IPS-20b (cell line): ENCODE measurements at regions not wholly inside any gene's neighbourhood (a gene's known extent, or its start where the extent isn't known, plus 50 kb on each side); places are given as distances from the start of the nearest gene placed in this dataset.
A peak's percentile ranks its signal among the peaks of the same experiment; 100 is the strongest.

ENCODE experiments used
- H3K27ac ChIP-seq: one replicate; pipeline ENCODE4 v1.5.1; 2013; ENCODE audit warnings: low read length
- H3K27me3 ChIP-seq: 2 replicates; pipeline ENCODE4 v1.6.1; 2013; ENCODE audit warnings: mild to moderate bottlenecking, low read length, inconsistent platforms; ENCODE audit not compliant: insufficient read depth
- H3K36me3 ChIP-seq: 2 replicates; pipeline ENCODE4 v1.6.1; 2013; ENCODE audit warnings: low read depth, mild to moderate bottlenecking, inconsistent platforms, low read length, moderate library complexity; ENCODE audit not compliant: insufficient read depth
- H3K4me1 ChIP-seq: 2 replicates; pipeline ENCODE4 v1.6.1; 2013; ENCODE audit warnings: mild to moderate bottlenecking, control low read depth, inconsistent platforms, low read length, moderate library complexity; ENCODE audit not compliant: insufficient read depth
- H3K4me3 ChIP-seq: 2 replicates; pipeline ENCODE4 v1.5.1; 2013; ENCODE audit warnings: mild to moderate bottlenecking, low read length, inconsistent platforms
- H3K9ac ChIP-seq: 2 replicates; pipeline ENCODE4 v1.6.1; 2013; ENCODE audit warnings: low read depth, mild to moderate bottlenecking, inconsistent platforms, low read length, moderate library complexity
- H3K9me3 ChIP-seq: 2 replicates; pipeline ENCODE4 v1.6.1; 2013; ENCODE audit warnings: mild to moderate bottlenecking, low read depth, low read length, inconsistent platforms; ENCODE audit not compliant: insufficient read depth

DNA sequence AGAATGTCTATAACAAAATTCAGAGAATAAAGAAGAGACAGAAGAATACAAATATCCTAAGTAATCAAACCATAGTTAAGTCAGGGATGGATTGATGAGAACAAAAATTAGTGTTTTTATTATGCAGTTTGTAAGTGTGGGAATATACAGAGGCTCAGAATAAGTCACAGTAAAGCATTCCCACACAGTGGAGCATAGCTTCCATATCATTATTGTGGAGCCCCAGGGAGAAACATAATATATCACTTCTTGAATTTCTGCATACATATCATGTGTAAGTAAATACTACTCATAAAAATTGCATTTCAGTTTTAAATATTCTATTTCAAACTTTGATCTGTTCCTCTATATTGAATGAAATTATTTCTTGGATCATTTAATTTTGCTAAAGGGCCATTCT, 790.4 kb downstream of the PLA2G4A start:
- no peaks in the 10 kb centered on the region for H3K36me3 ChIP-seq
- H3K4me3 ChIP-seq, result no peak overlapping the region
- peaks cover 19% of the 10 kb centered on the region for H3K9me3 ChIP-seq
- H3K27ac ChIP-seq, result no peak overlapping the region
- no peaks in the 10 kb centered on the region for H3K27me3 ChIP-seq
- H3K9ac ChIP-seq, result no peak overlapping the region
- peaks cover 7% of the 10 kb centered on the region; the same call in 1 of the 2 replicates for H3K4me1 ChIP-seq

DNA sequence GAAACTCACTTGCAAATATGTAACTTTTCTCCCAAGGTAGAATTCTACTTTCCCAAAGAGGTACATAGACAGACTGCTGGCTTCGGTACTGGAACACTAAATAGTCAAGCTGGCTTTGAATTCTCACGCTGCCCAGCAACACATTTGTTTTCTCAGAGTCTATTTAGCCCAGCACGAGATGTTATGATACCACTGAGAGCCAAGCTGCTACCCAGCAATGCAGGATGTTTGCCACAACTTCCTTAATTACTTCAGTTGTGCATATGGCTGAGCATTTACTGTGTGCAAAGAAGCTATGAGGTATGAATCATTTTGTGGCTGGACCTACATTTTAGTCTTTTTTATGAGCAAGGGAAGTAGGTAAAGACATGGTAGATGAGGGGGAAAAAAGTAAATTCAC, 793.2 kb downstream of the PLA2G4A start:
- Histone ChIP-seq H3K27me3 (no peaks in the 10 kb centered on the region), H3K27ac (no peak overlapping the region), H3K36me3 (no peaks in the 10 kb centered on the region), H3K4me3 (no peak overlapping the region), H3K9ac (no peak overlapping the region), H3K9me3 (peaks cover 7% of the 10 kb centered on the region; the same call in 1 of the 2 replicates), H3K4me1 (peaks cover 26% of the 10 kb centered on the region; the same call in 1 of the 2 replicates)

DNA sequence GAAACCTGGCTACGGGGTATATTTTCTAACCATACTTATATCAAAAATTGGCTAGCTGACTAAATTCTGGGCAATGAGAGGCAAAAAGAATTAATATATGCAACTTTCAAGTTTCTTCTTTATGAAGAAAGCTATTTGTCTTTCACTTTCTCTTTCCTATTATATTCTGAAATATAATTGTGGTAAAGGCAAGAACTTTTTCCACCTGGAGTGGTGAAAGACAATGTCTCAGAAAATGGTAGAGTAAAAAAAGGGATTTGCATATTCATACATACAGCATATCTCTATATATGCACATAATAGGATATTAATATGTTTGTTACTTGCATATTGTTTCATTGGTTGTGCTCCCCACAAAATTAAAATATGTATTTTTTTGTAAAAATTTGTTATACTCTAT, 793.8 kb downstream of the PLA2G4A start:
- H3K36me3 ChIP-seq, result no peaks in the 10 kb centered on the region
- H3K27me3 ChIP-seq, result no peaks in the 10 kb centered on the region
- H3K27ac ChIP-seq, result peak overlapping the region; percentile 38
- H3K9me3 ChIP-seq, result peaks cover 7% of the 10 kb centered on the region; the same call in 1 of the 2 replicates
- no peak overlapping the region for H3K4me3 ChIP-seq
- H3K4me1 ChIP-seq, result peaks cover 26% of the 10 kb centered on the region; the same call in 1 of the 2 replicates
- no peak overlapping the region for H3K9ac ChIP-seq

DNA sequence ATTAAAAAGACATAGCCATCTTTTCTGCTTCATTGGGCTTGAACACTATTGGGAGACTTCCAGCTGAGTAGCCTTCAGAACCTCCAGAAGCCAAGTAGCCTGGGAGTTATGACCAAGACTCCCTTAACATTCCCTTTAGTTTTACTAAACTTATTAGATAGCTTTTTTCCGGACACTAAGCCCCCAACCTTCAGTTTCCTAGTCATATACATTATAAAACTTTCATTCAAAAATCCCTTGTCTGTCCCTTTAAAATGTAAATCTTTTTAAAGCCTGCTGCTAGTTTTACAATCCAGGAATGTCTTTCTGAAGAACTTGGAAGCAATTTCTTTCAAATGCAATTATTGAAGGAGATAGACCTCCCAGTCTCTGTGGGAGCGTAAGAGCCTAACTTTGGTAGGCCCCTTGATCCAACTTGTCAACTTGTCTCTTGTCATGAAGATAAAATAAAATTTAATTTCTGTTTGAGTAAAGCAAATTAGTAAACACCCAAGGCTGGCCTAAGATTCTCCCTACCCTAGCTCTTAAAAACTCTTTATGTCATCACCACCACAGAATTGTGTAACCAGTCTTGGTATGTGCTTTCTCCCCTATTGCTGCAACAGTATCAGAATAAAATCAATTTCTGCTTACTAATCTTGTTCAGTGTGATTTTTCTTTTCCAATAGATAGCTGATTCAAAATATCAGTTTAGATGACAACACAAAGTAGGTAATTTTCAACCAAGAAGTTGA, 796.2 kb downstream of the PLA2G4A start:
- peak overlapping the region; percentile 55 for H3K27ac ChIP-seq
- no peaks in the 10 kb centered on the region for H3K36me3 ChIP-seq
- no peak overlapping the region; the same call in 1 of the 2 replicates for H3K9ac ChIP-seq
- H3K4me1 ChIP-seq, result peaks cover 26% of the 10 kb centered on the region; the same call in 1 of the 2 replicates
- peak overlapping the region; percentile 31; the same call in 1 of the 2 replicates for H3K4me3 ChIP-seq
- peaks cover 5% of the 10 kb centered on the region for H3K9me3 ChIP-seq
- no peaks in the 10 kb centered on the region for H3K27me3 ChIP-seq

DNA sequence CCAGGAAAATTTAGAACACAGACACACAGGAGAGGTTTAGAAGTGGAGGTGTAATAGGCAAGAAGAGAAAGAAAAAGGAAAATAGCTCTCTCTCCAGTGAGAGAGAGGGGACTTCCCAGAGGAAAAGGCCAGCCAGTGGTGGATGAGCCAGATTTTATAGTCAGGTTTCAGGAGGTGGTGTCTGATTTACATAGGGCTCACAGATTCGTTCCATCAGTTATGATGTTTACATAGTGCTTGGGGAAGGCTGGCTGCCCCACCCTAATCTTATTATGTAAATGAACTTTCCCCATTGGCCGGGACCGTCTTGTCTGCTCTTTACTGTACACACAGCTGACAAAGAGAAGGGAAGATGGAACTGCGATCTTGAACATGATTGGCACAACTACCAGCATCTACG, 797.3 kb downstream of the PLA2G4A start:
- Histone ChIP-seq H3K9me3 (peaks cover 15% of the 10 kb centered on the region), H3K4me1 (peaks cover 26% of the 10 kb centered on the region; the same call in 1 of the 2 replicates), H3K4me3 (no peak overlapping the region; the same call in 1 of the 2 replicates), H3K9ac (no peak overlapping the region; the same call in 1 of the 2 replicates), H3K27me3 (no peaks in the 10 kb centered on the region), H3K36me3 (no peaks in the 10 kb centered on the region; the same call in 1 of the 2 replicates), H3K27ac (peak overlapping the region; percentile 35)

DNA sequence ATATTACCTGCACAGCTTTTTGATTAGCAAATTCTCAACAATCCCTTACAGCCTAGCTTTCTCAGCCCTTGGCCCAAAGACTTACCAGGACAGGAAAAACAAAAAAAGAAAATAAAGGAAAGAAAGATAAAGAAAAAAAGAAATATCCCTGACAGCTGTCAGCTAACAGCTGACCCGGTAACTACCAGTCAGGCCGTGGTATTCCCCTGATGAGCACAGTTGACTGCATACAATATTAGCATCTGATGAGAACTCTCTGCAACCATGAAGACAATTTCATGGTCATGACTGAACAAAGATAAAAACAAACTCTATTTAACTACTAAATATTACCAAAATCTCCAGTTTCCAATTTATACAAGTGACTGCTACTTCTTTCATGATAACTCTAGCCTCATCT, 798.8 kb downstream of the PLA2G4A start:
- Histone ChIP-seq H3K9ac (no peak overlapping the region), H3K27me3 (no peaks in the 10 kb centered on the region), H3K27ac (no peak overlapping the region), H3K4me1 (peaks cover 26% of the 10 kb centered on the region; the same call in 1 of the 2 replicates), H3K9me3 (peaks cover 28% of the 10 kb centered on the region), H3K36me3 (no peaks in the 10 kb centered on the region; the same call in 1 of the 2 replicates), H3K4me3 (no peak overlapping the region)

DNA sequence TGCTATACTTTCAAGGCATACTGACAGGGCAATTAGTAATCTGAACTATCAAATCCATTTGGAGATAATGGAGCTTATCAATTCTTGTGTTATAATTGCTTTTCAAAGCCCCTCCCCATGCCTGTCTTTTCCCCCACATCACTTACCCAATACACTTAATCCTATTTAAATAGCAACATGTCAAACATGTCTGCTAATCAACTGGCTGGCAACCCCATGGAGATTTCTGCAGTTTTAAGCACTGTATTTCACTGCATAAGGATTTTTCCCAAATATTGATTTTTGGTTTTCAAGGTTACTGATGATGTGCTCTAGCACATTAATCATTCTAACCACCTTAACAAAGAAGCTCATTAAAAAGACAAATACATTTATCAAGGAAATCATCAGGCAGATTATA, 800.3 kb downstream of the PLA2G4A start:
- no peak overlapping the region for H3K27ac ChIP-seq
- no peaks in the 10 kb centered on the region for H3K27me3 ChIP-seq
- peaks cover 19% of the 10 kb centered on the region; the same call in 1 of the 2 replicates for H3K4me1 ChIP-seq
- no peaks in the 10 kb centered on the region; the same call in 1 of the 2 replicates for H3K36me3 ChIP-seq
- H3K9me3 ChIP-seq, result peaks cover 28% of the 10 kb centered on the region
- H3K9ac ChIP-seq, result no peak overlapping the region
- no peak overlapping the region for H3K4me3 ChIP-seq

DNA sequence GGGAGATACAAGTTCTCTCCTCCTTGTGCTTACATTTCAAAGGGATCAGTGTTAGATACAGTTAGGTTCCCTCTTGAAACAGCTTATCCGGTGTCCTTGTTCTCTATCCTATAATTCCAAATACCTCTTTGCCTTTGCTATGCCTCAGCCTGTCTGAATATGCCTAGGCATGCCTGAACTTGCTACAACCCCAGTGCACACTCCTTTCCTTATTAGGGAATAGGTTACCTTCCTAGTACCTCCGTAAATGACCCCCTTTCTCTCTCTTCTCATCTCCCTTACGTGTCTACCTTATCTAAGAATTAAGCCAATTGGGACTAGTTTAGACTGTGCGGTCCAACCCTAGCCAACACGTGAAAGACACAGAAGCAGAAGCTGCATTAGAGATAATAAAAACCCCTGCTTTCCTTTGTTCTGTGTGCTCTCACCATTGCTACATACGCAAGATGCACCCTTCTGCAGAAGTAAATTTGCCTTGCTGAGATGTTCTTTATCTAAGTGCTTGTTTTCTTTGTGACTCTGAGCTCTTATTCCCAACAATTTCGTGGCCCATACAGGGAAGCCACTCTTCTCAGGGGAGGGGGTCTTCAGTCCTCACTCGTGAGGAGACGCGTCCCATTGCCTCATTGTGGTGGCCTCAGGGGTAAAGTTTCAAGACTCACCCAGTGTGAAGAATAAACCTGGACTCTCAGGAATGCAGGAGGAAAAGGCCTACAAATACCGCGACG, 802.1 kb downstream of the PLA2G4A start:
- Histone ChIP-seq H3K4me1 (peaks cover 7% of the 10 kb centered on the region; the same call in 1 of the 2 replicates), H3K4me3 (no peak overlapping the region; the same call in 1 of the 2 replicates), H3K27ac (no peak overlapping the region)

DNA sequence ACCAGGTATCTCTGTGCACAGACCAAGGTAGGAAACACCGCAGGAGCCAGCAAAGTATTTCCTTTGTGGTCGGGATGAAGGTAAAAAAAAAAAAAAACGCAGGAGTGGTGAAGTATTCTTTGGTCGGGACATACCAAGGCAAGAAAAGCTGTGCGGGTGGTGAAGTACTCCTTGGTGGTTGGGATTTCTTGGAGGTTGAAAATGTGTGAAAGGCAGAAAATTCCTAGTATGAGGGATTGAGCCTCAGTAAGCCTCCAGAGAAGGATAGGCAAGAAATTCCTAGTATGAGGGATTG, 802.6 kb downstream of the PLA2G4A start:
- H3K9me3 ChIP-seq, result peaks cover 28% of the 10 kb centered on the region
- H3K9ac ChIP-seq, result no peak overlapping the region
- H3K36me3 ChIP-seq, result no peaks in the 10 kb centered on the region; the same call in 1 of the 2 replicates
- H3K27ac ChIP-seq, result no peak overlapping the region
- no peak overlapping the region; the same call in 1 of the 2 replicates for H3K4me3 ChIP-seq
- no peaks in the 10 kb centered on the region for H3K27me3 ChIP-seq
- H3K4me1 ChIP-seq, result peaks cover 2% of the 10 kb centered on the region; the same call in 1 of the 2 replicates

More for the DNA sequence above, 802.1 kb downstream of the PLA2G4A start:
- Histone ChIP-seq H3K36me3 (no peaks in the 10 kb centered on the region; the same call in 1 of the 2 replicates), H3K27me3 (no peaks in the 10 kb centered on the region), H3K9ac (no peak overlapping the region), H3K9me3 (peaks cover 28% of the 10 kb centered on the region)

DNA sequence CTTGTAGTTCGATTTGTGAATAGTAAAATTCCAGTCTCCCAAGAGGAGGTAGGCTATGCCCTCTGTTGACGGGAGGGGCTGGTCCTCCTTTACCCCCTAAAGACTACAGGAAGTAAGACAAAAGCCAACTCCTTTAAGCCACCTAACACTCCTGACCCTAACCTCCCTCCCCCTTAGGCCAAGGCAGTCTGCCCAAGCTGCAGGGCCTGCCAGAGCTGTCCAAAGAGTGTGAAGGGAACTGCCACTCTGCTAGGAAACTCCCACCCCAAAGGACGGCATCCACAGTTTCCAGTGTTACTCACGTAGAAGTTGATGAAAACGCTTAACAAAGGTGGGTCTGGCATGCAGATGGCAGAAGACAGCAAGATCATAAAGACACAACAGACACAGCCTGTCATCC, 803.2 kb downstream of the PLA2G4A start:
- Histone ChIP-seq H3K27me3 (no peaks in the 10 kb centered on the region), H3K9me3 (peaks cover 28% of the 10 kb centered on the region), H3K4me3 (no peak overlapping the region), H3K36me3 (no peaks in the 10 kb centered on the region; the same call in 1 of the 2 replicates), H3K27ac (no peak overlapping the region), H3K9ac (no peak overlapping the region), H3K4me1 (no peaks in the 10 kb centered on the region)

DNA sequence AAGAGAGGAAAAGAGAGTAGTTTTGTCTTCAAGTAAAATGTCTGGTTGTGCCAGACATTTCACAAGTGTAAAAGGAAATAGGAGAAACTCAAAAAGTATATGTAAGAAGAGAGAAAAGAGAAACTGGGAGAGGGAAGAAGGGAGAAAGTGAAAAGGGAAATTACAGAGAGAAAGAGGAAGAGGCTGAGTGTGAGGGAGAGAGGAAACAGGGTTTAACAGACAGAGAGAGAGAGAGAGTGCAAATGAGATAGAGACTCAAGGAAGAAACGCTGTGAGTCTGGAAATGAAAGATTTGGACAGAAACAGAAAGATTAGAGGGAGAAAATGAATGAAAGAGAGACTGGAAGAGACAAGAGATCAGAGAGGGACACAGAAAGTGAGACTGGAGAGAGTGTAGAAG, 806.2 kb downstream of the PLA2G4A start:
- Histone ChIP-seq H3K27me3 (no peaks in the 10 kb centered on the region), H3K4me1 (no peaks in the 10 kb centered on the region), H3K9me3 (peaks cover 26% of the 10 kb centered on the region), H3K27ac (no peak overlapping the region), H3K4me3 (no peak overlapping the region), H3K36me3 (no peaks in the 10 kb centered on the region; the same call in 1 of the 2 replicates), H3K9ac (no peak overlapping the region)
